ENCODE measurements at regions not wholly inside any gene's neighbourhood (a gene's known extent, or its start where the extent isn't known, plus 50 kb on each side); places are given as distances from the start of the nearest gene placed in this dataset.
A peak's percentile ranks its signal among the peaks of the same experiment; 100 is the strongest.
"Not testable (repeated sequence)": the region's sequence is repeated elsewhere in the genome, so short reads cannot be mapped to it uniquely, and the experiment has no call there.

DNA sequence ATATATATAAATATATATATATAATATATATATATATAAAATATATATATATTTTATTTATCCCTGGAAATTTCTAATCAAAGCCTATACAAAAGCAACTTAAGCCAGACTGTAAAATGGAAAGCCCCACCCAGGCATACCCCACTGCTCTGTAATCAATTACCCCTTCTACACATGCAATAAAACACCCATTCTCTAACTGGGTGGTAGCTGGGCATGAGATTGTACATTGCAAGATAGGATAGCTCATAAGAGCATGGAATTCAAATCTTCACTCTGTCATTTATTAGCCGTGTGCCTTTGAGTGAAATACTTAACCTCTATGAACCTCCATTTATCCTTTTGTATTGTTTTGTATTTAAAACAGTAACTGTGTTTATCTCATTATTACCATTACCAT is 405.3 kb upstream of the SLC30A5 start:
- Histone ChIP-seq H3K27ac (no peak overlapping the region), H3K4me3 (ENCODE audit: low read depth, low read length) (no peak overlapping the region), H3K27me3 (ENCODE audit: insufficient read depth, low read depth, severe bottlenecking) (no peaks in the 10 kb centered on the region), H3K9me3 (ENCODE audit: severe bottlenecking) (peaks cover 4% of the 10 kb centered on the region), H3K36me3 (no peaks in the 10 kb centered on the region)
- no peak for DNase-seq
- TF ChIP-seq, protein P1, sequence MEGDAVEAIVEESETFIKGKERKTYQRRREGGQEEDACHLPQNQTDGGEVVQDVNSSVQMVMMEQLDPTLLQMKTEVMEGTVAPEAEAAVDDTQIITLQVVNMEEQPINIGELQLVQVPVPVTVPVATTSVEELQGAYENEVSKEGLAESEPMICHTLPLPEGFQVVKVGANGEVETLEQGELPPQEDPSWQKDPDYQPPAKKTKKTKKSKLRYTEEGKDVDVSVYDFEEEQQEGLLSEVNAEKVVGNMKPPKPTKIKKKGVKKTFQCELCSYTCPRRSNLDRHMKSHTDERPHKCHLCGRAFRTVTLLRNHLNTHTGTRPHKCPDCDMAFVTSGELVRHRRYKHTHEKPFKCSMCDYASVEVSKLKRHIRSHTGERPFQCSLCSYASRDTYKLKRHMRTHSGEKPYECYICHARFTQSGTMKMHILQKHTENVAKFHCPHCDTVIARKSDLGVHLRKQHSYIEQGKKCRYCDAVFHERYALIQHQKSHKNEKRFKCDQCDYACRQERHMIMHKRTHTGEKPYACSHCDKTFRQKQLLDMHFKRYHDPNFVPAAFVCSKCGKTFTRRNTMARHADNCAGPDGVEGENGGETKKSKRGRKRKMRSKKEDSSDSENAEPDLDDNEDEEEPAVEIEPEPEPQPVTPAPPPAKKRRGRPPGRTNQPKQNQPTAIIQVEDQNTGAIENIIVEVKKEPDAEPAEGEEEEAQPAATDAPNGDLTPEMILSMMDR (IDR thresholded peaks at IDR 0.05; ENCODE audit: low read depth, low read length) = no peak

DNA sequence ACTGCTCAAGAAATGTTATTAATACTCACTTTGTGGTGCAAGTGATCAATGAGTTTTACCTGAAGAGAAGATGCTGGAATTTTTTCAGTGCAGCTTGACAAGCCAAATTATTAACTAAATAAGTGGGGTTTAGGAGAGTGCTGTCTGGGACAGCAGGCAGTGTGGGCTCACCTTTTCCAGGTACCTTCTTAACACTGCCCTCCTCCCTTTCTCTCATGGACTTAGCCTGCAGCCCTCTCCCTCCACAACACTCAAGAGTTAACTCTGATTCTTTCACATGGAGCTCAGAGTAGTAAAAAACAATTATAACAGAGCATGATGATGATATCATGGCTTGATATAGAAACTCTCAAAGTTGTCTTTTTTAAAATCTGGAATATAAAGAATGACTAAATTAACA is 404.8 kb upstream of the SLC30A5 start:
- no peak overlapping the region for H3K27ac ChIP-seq
- TF ChIP-seq, protein P1 (IDR thresholded peaks at IDR 0.05; ENCODE audit: low read depth, low read length) = no peak
- H3K4me3 ChIP-seq (ENCODE audit: low read depth, low read length) = no peak overlapping the region
- no peaks in the 10 kb centered on the region for H3K27me3 ChIP-seq (ENCODE audit: insufficient read depth, low read depth, severe bottlenecking)
- no peak for DNase-seq
- no peaks in the 10 kb centered on the region for H3K36me3 ChIP-seq
- peaks cover 4% of the 10 kb centered on the region for H3K9me3 ChIP-seq (ENCODE audit: severe bottlenecking)

DNA sequence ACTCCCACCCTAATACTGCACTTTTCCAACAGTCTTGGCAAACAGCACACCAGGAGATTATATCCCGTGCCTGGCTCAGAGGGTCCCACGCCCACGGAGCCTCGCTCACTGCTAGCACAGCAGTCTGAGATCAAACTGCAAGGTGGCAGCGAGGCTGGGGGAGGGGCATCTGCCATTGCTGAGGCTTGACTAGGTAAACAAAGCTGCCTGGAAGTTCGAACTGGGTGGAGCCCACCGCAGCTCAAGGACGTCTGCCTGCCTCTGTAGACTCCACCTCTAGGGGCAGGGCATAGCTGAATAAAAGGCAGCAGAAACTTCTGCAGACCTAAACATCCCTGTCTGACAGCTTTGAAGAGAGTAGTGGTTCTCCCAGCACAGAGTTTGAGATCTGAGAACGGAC is 401.9 kb upstream of the SLC30A5 start:
- not testable (repeated sequence) for DNase-seq; H3K27ac ChIP-seq; H3K4me3 ChIP-seq (ENCODE audit: low read depth, low read length); H3K36me3 ChIP-seq; H3K27me3 ChIP-seq (ENCODE audit: insufficient read depth, low read depth, severe bottlenecking); H3K9me3 ChIP-seq (ENCODE audit: severe bottlenecking)

DNA sequence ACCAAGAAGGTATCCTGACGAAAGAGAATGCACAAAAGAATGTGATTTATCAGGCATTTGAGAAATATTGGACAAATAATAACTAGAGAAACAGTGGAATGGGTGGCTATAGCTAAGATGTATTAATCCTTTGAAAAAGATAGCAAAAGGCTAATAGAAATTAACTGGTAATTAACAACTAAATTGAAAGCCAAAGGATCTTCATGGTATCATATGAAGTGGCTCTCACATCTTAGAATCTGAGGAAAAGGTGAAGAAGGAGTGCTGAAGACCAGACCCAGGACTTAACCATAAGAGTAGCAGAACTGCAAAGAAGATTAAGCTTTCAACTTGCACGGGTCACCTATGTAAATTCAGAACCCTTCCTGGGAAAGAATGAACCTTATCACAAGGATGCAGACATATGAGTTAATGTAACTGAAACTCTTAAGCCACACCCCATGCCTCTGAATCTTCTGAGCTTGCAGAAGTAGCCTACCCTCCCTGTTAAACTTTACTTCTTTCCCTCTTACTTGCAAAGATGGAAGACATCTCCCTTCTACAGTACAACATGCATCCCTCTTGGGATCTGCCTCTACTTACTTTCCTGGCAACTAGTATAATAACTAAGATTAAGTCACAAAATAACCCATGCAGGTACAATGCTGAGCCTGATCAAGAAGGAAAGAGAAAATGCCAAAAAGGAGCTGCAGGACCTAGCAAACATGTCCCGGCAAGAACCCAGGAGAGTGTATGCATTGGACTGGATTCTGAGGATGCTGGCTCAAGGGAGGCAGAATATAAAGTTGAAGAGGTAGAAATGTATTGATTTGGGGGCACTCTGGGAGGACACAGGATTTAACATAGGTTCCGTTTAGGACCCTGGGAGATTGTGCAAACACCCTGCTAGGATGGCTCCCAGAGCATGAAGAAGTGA is 395.5 kb upstream of the SLC30A5 start:
- Histone ChIP-seq H3K27ac (no peak overlapping the region), H3K36me3 (no peaks in the 10 kb centered on the region), H3K9me3 (ENCODE audit: severe bottlenecking) (peaks cover 5% of the 10 kb centered on the region), H3K4me3 (ENCODE audit: low read depth, low read length) (no peak overlapping the region), H3K27me3 (ENCODE audit: insufficient read depth, low read depth, severe bottlenecking) (no peaks in the 10 kb centered on the region)
- DNase-seq = no peak
- TF ChIP-seq, protein P1 (IDR thresholded peaks at IDR 0.05; ENCODE audit: low read depth, low read length) = no peak

DNA sequence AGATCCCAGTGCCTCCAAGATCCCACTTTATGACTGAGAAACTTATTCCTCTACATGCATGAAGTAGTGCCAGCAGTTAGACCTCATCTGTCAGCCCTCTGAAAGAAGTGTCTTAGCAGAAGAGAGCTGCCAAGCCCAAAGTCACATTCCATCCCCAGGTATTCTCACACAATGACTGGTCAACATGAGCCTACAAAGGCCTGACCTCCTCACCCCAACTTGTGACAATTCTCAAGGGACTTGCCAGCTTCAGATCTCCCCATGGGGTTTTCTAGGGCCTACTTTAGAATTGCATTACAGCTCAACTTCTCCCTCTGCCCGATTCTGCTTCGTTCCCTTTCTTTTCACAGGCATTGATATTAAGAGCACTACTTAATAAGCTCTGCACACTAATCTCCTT is 393.8 kb upstream of the SLC30A5 start:
- Histone ChIP-seq H3K36me3 (no peaks in the 10 kb centered on the region), H3K4me3 (ENCODE audit: low read depth, low read length) (no peak overlapping the region), H3K27me3 (ENCODE audit: insufficient read depth, low read depth, severe bottlenecking) (no peaks in the 10 kb centered on the region), H3K9me3 (ENCODE audit: severe bottlenecking) (peaks cover 5% of the 10 kb centered on the region), H3K27ac (no peak overlapping the region)
- TF ChIP-seq, protein P1 (IDR thresholded peaks at IDR 0.05; ENCODE audit: low read depth, low read length) = no peak
- DNase-seq = no peak

DNA sequence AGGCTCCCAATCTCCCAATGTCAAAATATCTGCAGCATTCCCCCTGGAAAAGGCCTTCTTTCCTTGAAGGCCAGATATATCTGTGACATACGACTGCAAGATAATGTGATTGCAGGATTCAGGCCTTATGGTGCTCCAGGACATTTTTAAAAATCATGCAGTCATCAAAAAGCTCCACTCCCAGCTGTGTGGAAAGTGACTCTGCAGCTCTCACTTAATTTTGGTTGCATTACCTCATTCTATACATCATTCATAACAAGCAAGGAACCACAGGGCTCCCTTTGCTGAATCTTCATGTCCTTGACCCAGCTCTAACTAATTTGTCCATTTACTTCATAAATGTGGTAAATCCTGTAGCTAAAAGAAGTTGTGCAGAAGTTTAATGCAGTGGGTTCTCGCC is 386.2 kb upstream of the SLC30A5 start:
- Histone ChIP-seq H3K36me3 (no peaks in the 10 kb centered on the region), H3K9me3 (ENCODE audit: severe bottlenecking) (no peaks in the 10 kb centered on the region), H3K27me3 (ENCODE audit: insufficient read depth, low read depth, severe bottlenecking) (no peaks in the 10 kb centered on the region), H3K27ac (peak overlapping the region; percentile 66), H3K4me3 (ENCODE audit: low read depth, low read length) (no peak overlapping the region)
- TF ChIP-seq, protein P1 (IDR thresholded peaks at IDR 0.05; ENCODE audit: low read depth, low read length) = no peak
- DNase-seq = no peak
